GM06990 (cell line): ENCODE measurements at regions not wholly inside any gene's neighbourhood (a gene's known extent, or its start where the extent isn't known, plus 50 kb on each side); places are given as distances from the start of the nearest gene placed in this dataset.

Experiments used
- DNase-seq: peaks from one replicate; pipeline ENCODE4 v3.0.0-alpha.2; 2011; ENCODE audit not compliant: insufficient read length; ENCODE audit errors: extremely low read depth
- H3K27me3 ChIP-seq: replicated peaks from 2 replicates; pipeline ENCODE4 v1.6.0; 2011; ENCODE audit warnings: low read length; ENCODE audit not compliant: control insufficient read depth, insufficient read depth
- H3K36me3 ChIP-seq: 2 replicates; pipeline ENCODE4 v1.5.1; 2011; ENCODE audit warnings: low read length; ENCODE audit not compliant: control insufficient read depth, insufficient read depth
- H3K4me3 ChIP-seq: replicated peaks from 2 replicates; pipeline ENCODE4 v1.5.1; 2011; ENCODE audit warnings: low read depth, mild to moderate bottlenecking, control low read depth, low read length
- TF ChIP-seq, protein P1 (sequence below): IDR thresholded peaks from 2 replicates; pipeline ENCODE4 v1.5.1; 2011; ENCODE audit warnings: low read length, control low read depth, mild to moderate bottlenecking, inconsistent platforms; ENCODE audit not compliant: insufficient read depth, poor library complexity, severe bottlenecking

DNA sequence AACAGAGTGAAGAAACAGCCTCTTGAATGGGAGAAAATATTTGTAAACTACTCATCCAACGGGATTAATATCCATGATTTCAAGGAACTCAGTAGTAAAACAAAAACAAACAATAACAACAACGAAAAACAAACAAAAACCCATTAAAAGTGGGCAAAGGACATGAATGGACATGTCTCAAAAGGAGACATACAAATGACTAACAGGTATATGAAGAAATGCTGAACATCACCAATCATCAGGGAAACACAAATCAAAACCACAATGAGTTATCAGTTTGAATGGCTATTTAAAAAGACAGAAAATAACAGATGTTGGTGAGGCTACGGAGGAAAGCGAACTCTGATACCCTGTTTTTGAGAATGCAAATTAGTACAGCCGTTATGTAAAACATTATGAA lies 224.8 kb upstream of the NRXN1 start:
- Histone ChIP-seq H3K36me3 (no peaks in the 10 kb centered on the region), H3K4me3 (no peak overlapping the region), H3K27me3 (no peaks in the 10 kb centered on the region)
- TF ChIP-seq, protein P1, sequence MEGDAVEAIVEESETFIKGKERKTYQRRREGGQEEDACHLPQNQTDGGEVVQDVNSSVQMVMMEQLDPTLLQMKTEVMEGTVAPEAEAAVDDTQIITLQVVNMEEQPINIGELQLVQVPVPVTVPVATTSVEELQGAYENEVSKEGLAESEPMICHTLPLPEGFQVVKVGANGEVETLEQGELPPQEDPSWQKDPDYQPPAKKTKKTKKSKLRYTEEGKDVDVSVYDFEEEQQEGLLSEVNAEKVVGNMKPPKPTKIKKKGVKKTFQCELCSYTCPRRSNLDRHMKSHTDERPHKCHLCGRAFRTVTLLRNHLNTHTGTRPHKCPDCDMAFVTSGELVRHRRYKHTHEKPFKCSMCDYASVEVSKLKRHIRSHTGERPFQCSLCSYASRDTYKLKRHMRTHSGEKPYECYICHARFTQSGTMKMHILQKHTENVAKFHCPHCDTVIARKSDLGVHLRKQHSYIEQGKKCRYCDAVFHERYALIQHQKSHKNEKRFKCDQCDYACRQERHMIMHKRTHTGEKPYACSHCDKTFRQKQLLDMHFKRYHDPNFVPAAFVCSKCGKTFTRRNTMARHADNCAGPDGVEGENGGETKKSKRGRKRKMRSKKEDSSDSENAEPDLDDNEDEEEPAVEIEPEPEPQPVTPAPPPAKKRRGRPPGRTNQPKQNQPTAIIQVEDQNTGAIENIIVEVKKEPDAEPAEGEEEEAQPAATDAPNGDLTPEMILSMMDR: no peak
- no peak for DNase-seq

DNA sequence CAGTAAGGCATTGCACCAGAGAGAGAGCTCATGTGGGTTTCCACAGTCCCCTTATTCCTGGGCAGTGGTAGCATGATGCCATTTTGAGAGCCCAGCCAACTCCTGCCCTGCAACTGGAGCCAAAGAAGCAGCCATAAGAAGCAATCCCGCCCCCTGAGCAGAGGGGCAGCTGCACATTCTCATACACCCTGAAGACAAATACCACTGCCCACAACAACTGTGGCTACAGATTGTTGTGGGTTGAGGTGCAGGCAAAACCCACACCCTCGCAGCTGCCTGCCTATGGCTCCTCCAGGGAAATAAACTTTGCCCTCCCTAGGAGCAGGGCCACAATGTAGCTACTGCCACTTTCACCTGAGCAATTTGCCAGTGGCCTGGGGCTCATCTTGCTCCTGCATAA lies 219.4 kb upstream of the NRXN1 start:
- Histone ChIP-seq H3K36me3 (no peaks in the 10 kb centered on the region), H3K4me3 (no peak overlapping the region), H3K27me3 (no peaks in the 10 kb centered on the region)
- TF ChIP-seq, protein P1: no peak
- no peak for DNase-seq

DNA sequence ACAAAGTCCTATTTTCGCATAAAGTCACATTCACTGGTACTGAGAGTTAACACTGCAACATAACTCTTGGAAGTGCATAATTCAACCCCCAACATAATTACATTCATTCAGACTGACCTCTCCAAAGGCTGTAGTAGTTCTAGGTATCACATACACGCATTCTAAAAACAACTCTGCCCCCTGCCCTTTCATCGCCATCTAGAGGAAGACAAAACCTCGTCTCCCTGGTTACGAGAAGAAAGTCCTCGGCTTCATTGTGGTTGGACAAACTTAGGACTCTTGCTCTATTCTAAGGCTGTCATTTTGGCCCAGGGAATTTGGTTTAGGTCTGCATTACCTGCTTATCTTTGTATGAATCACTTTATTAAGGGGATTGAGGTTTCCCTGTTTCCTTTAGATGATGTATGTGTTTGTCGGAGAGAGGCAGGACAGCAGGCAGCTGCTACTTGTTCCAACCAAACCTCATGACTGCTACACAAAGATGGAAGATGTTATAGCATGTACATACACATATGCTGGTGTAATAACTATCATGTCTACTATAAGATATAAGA lies 215.4 kb upstream of the NRXN1 start:
- Histone ChIP-seq H3K36me3 (no peaks in the 10 kb centered on the region), H3K4me3 (no peak overlapping the region), H3K27me3 (no peaks in the 10 kb centered on the region)
- TF ChIP-seq, protein P1: no peak
- no peak for DNase-seq

DNA sequence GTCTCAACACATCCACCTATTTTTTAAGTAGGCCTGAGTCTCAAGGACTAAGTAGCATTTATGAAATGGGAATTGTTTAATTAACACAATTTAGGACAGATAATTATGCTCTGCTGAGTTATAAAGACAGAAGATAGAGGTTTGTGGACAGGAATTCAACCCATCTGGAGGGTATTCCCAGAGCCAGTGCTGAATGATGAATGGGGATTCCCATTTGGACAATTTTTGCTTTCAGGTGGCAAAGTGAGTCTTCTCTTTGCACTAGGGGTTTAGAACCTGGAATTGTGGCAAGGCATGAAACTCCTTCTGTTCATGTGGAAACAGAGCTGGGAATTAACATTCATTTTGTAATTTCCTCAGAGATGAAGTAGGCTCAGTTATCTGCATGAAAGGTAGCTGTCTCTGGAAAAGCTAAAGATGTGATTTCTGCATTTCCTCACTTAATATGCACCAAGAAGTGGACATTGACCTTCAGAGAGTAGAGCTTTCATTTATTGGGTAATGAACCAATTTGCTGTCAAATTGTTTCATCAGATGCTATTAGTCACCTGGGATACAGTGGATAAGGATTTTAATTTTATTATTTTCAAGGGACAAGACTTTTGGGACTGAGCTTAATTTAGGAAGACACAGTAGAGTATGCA lies 212.1 kb upstream of the NRXN1 start:
- TF ChIP-seq, protein P1: no peak
- Histone ChIP-seq H3K4me3 (no peak overlapping the region), H3K36me3 (no peaks in the 10 kb centered on the region), H3K27me3 (no peaks in the 10 kb centered on the region)
- DNase-seq: no peak

DNA sequence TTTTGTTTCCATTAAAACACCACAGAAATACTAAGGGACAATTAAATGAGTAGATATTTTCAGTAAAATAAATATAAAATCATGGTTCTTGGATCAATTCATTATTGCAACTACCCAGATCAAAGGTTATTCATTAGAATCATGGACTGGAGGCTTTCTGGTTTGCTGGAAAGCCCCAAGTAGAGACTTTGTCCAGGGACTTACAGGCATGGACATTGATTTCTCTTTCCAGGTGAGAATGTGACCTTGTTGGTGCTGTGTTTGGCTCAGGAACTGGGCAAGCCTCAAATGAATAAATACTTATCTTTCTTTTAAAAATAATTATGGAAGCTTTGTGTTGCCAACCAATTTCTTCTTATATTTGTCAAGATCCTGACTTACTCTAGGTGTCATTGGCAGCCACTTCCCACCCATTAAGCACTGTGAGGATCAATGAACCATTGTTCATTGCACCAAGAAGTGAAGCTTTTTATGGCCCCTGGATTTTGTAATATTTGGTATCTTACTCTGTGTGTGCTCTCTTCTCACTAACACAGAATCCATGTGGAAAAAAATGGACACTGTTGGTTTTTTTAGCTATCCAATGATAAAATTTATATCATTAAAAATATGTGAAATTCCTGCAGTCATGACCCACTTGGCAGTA lies 205.8 kb upstream of the NRXN1 start:
- DNase-seq: no peak
- TF ChIP-seq, protein P1: no peak
- Histone ChIP-seq H3K27me3 (no peaks in the 10 kb centered on the region), H3K36me3 (no peaks in the 10 kb centered on the region), H3K4me3 (no peak overlapping the region)

DNA sequence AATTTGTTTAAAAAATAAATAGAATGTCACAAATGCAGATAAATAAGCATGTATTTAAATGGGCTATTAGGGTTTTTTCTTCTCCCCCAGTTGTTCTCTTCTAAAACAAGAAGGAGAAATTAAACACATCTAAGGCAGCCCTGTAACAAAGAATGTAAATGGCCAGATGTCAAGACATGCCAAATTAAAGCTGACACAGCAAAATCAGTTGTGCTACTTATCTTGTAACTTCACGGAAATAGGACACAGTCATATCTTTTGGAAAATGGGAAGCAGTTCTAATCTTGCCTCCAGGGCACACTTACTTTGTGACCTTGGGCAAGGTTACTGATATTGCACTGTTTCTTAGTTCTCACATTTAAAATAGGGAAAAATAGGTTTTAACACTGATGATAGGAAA lies 200.1 kb upstream of the NRXN1 start:
- H3K27me3 ChIP-seq: no peaks in the 10 kb centered on the region
- TF ChIP-seq, protein P1: no peak
- no peaks in the 10 kb centered on the region for H3K36me3 ChIP-seq
- H3K4me3 ChIP-seq: no peak overlapping the region
- DNase-seq: no peak
